Breast epithelium (tissue), 3 donors: ENCODE measurements at regions not wholly inside any gene's neighbourhood (a gene's known extent, or its start where the extent isn't known, plus 50 kb on each side); places are given as distances from the start of the nearest gene placed in this dataset.

Experiments used
- CTCF ChIP-seq, 3 donors: fragments of 450-650 bp; IDR thresholded peaks; one replicate each; pipeline ENCODE4 v1.5.1; 2016 to 2017; ENCODE audit warnings: antibody characterized with exemption in 3 of 3, mild to moderate bottlenecking in 3 of 3, moderate library complexity in 3 of 3
- POLR2AphosphoS5 ChIP-seq, 3 donors: sonication (generic); formaldehyde crosslinking; IDR thresholded peaks; one replicate each; pipeline ENCODE4 v1.6.1; 2017; ENCODE audit warnings: antibody characterized with exemption in 3 of 3

GRCh38 chr19:32038961-32039360, 306.4 kb upstream of the ZNF507 start:
- TF ChIP-seq CTCF (IDR thresholded peaks at IDR 0.05) (no peak), POLR2AphosphoS5 (IDR thresholded peaks at IDR 0.05) (no peak)
